ENCODE measurements at regions not wholly inside any gene's neighbourhood (a gene's known extent, or its start where the extent isn't known, plus 50 kb on each side); places are given as distances from the start of the nearest gene placed in this dataset.

DNA sequence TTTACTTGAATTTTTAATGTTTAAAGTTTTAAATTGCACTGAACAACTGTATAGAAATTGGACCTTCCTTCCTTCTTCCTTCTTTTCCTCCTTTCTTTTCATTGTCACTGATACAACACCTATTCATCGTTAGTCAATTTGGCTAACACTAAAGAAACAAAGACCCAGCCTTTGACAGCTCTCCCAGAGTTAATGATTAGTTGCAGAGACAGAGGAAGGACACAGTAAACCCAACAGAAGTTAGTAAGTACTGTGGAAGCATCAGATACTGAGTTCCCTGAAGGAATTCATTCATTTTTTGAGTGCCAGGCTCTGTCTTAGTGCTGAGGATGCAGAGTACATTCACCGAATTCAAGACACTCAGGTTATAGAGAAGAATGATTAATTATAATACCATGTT, 77.9 kb upstream of the RAB27B start (continued):
- TF ChIP-seq CBX8 (IDR thresholded peaks at IDR 0.05; ENCODE audit: borderline replicate concordance, low read depth, low read length) (no peak), SRF (IDR thresholded peaks at IDR 0.05; ENCODE audit: low read depth, low read length) (no peak), JUN (IDR thresholded peaks at IDR 0.05; ENCODE audit: low read depth, low read length) (no peak), PHF8 (conservative IDR thresholded peaks at IDR 0.05; ENCODE audit: low read depth, low read length) (no peak), RBBP5 (IDR thresholded peaks at IDR 0.05; ENCODE audit: borderline replicate concordance, low read depth, low read length) (no peak)

Measured in H1 (cell line).